Psoas muscle (tissue), 7 donors: ENCODE measurements at regions not wholly inside any gene's neighbourhood (a gene's known extent, or its start where the extent isn't known, plus 50 kb on each side); places are given as distances from the start of the nearest gene placed in this dataset.

Source experiments
- ATAC-seq, 4 donors: fragments of 200-7000 bp; cut with Tn5 transposase; one replicate each; pipeline ENCODE4 v1.9.1; 2020; ENCODE audit warnings: moderate library complexity in 3 of 4, mild to moderate bottlenecking in 2 of 4
- DNase-seq, 2 donors: peaks; one replicate each; pipeline ENCODE4 v3.0.0-alpha.2; 2020
- H3K27ac ChIP-seq: fragments of 200-600 bp; one replicate; pipeline ENCODE4 v1.8.0; 2022
- H3K27me3 ChIP-seq, 3 donors: fragments of 200-600 bp in 1 of 3; one replicate each; pipeline versions ENCODE4 v1.6.1 to v1.8.0; 2013 to 2022; ENCODE audit warnings: low read length in 2 of 3, mild to moderate bottlenecking in 2 of 3, moderate library complexity in 1 of 3; ENCODE audit not compliant: insufficient read depth in 3 of 3
- H3K36me3 ChIP-seq, 2 donors: fragments of 200-600 bp in 1 of 2; one replicate each; pipeline versions ENCODE4 v1.6.1 to v1.8.0; 2013 to 2022; ENCODE audit warnings: low read depth in 1 of 2, mild to moderate bottlenecking in 1 of 2, moderate library complexity in 1 of 2; ENCODE audit not compliant: insufficient read depth in 1 of 2
- H3K4me1 ChIP-seq: fragments of 200-600 bp; one replicate; pipeline ENCODE4 v1.8.0; 2022
- H3K4me3 ChIP-seq: fragments of 200-600 bp; one replicate; pipeline ENCODE4 v1.8.0; 2022; ENCODE audit warnings: mild to moderate bottlenecking
- H3K9me3 ChIP-seq: fragments of 200-600 bp; one replicate; pipeline ENCODE4 v1.8.0; 2022
- CTCF ChIP-seq: fragments of 200-600 bp; IDR thresholded peaks from one replicate; pipeline ENCODE4 v1.8.0; 2022; ENCODE audit warnings: antibody characterized with exemption
- WGBS, 3 donors: extraction: QIAGEN DNeasy Blood & Tissue Kit; methylation state at CpG; one replicate each; pipeline versions ENCODE4 v1.1.6 to v1.1.7; 2013; 5-methylcytosine and 5-hydroxymethylcytosine counted together
- intact Hi-C, 2 donors: fragments of 100-400 bp; cut with DNase I; formaldehyde crosslinking; loops; one replicate each; pipeline versions ENCODE4 v1.11.0 to v1.14.2; 2022
- donor health status: healthy with polysubstance abuse.
- donor health status: DM: no; HTN: no; CAD: no; lungs with moderate emphysema.
- donor health status: Bipolar disorder and iron deficiency.
- donor health status: healthy.
- donor health status: DM: yes; HTN: yes; CAD: no.
- donor health status: DM: no; HTN: no; CAD: no.
- donor health status: DM: yes; HTN: yes; CAD: no.

GRCh38 chr12:67558775-67559174 lies 89.8 kb upstream of the DYRK2 start:
- no peak for DNase-seq
- no peak overlapping the region for H3K27ac ChIP-seq
- 87 to 93% (median 91%) methylated on average over 3 of the region's 3 CpGs for WGBS, 3 donors
- TF ChIP-seq CTCF = no peak
- no peaks in the 10 kb centered on the region for H3K4me1 ChIP-seq
- H3K27me3 ChIP-seq = no peaks in the 10 kb centered on the region
- no peaks in the 10 kb centered on the region for H3K36me3 ChIP-seq
- no peak overlapping the region for H3K4me3 ChIP-seq
- H3K9me3 ChIP-seq = peaks cover 15% of the 10 kb centered on the region
- ATAC-seq = no peak
- intact Hi-C loops = no loop called here

GRCh38 chr12:67559751-67560150 lies 88.8 kb upstream of the DYRK2 start:
- DNase-seq (no peak), ATAC-seq (peak in 1 of 4 donors; percentile 60)
- intact Hi-C loops = no loop called here
- Histone ChIP-seq H3K27me3 (no peaks in the 10 kb centered on the region), H3K27ac (no peak overlapping the region), H3K4me1 (no peaks in the 10 kb centered on the region), H3K4me3 (no peak overlapping the region), H3K36me3 (no peaks in the 10 kb centered on the region), H3K9me3 (peaks cover 15% of the 10 kb centered on the region)
- no peak for TF ChIP-seq CTCF
- 73 to 84% (median 84%) methylated on average over 3 of the region's 3 CpGs for WGBS, 3 donors

GRCh38 chr12:67562513-67563287 lies 85.8 kb upstream of the DYRK2 start:
- TF ChIP-seq CTCF = no peak
- DNase-seq (no peak), ATAC-seq (no peak)
- intact Hi-C loops = no loop called here
- Histone ChIP-seq H3K27ac (no peak overlapping the region), H3K27me3 (no peaks in the 10 kb centered on the region), H3K36me3 (no peaks in the 10 kb centered on the region), H3K4me3 (no peak overlapping the region), H3K4me1 (no peaks in the 10 kb centered on the region), H3K9me3 (peaks cover 24% of the 10 kb centered on the region)
- 42 to 48% (median 47%) methylated on average over 3 of the region's 3 CpGs for WGBS, 3 donors

GRCh38 chr12:67568055-67568454 lies 80.5 kb upstream of the DYRK2 start:
- no peaks in the 10 kb centered on the region for H3K4me1 ChIP-seq
- DNase-seq = no peak
- WGBS, 3 donors = 79 to 88% (median 85%) methylated on average over 2 of the region's 2 CpGs
- H3K4me3 ChIP-seq = no peak overlapping the region
- ATAC-seq = no peak
- TF ChIP-seq CTCF = no peak
- H3K36me3 ChIP-seq = no peaks in the 10 kb centered on the region
- H3K27ac ChIP-seq = no peak overlapping the region
- H3K9me3 ChIP-seq = peaks cover 10% of the 10 kb centered on the region
- intact Hi-C loops = no loop called here
- no peaks in the 10 kb centered on the region for H3K27me3 ChIP-seq

- Histone ChIP-seq H3K4me3 (no peak overlapping the region), H3K9me3 (no peaks in the 10 kb centered on the region), H3K4me1 (no peaks in the 10 kb centered on the region), H3K36me3 (no peaks in the 10 kb centered on the region), H3K27ac (no peak overlapping the region), H3K27me3 (no peaks in the 10 kb centered on the region)
- DNase-seq = no peak
- intact Hi-C loops = no loop called here
- ATAC-seq = no peak
- no peak for TF ChIP-seq CTCF
Observed at GRCh38 chr12:67572492-67572891, 76.1 kb upstream of the DYRK2 start.
